Kidney epithelial cell (primary cell): ENCODE measurements at regions not wholly inside any gene's neighbourhood (a gene's known extent, or its start where the extent isn't known, plus 50 kb on each side); places are given as distances from the start of the nearest gene placed in this dataset.

Experiments used
- DNase-seq: peaks from one replicate; pipeline ENCODE4 v3.0.0-alpha.2; 2010; ENCODE audit warnings: low read depth
- H3K27me3 ChIP-seq: 2 replicates; pipeline ENCODE4 v1.6.0; 2011; ENCODE audit warnings: low read length; ENCODE audit not compliant: control insufficient read depth, insufficient read depth
- H3K36me3 ChIP-seq: 2 replicates; pipeline ENCODE4 v1.5.1; 2011; ENCODE audit warnings: low read length; ENCODE audit not compliant: control insufficient read depth, insufficient read depth
- H3K4me3 ChIP-seq: 2 replicates; pipeline ENCODE4 v1.5.1; 2011; ENCODE audit warnings: low read depth, mild to moderate bottlenecking, control low read depth, low read length
- CTCF ChIP-seq: IDR thresholded peaks from 2 replicates; pipeline ENCODE4 v1.5.1; 2011; ENCODE audit warnings: mild to moderate bottlenecking, moderate library complexity, low read length, control low read depth, inconsistent platforms; ENCODE audit not compliant: insufficient read depth, poor library complexity, severe bottlenecking

DNA sequence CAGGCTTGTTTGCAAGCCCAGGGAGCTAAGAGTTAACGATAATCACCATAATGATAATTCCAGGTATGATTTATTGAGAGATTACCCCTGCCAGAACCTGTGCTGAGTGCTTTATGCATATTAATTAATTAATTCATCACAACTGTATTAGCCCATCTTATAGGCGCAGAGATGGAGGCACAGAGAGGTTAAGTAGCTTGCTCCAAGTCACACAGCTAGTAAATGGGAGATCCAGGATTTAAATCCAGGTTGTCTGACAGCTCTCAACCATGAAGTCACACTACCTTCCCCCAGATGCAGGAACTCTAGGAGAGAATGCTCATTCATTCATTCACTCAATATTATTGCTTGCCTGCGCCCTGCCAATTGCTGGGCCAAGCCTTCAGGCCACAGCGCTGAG lies 84.5 kb downstream of the FAM241B start:
- DNase-seq = no peak
- peaks cover 11% of the 10 kb centered on the region for H3K27me3 ChIP-seq
- H3K4me3 ChIP-seq = no peak overlapping the region
- no peaks in the 10 kb centered on the region for H3K36me3 ChIP-seq
- TF ChIP-seq CTCF = no peak

DNA sequence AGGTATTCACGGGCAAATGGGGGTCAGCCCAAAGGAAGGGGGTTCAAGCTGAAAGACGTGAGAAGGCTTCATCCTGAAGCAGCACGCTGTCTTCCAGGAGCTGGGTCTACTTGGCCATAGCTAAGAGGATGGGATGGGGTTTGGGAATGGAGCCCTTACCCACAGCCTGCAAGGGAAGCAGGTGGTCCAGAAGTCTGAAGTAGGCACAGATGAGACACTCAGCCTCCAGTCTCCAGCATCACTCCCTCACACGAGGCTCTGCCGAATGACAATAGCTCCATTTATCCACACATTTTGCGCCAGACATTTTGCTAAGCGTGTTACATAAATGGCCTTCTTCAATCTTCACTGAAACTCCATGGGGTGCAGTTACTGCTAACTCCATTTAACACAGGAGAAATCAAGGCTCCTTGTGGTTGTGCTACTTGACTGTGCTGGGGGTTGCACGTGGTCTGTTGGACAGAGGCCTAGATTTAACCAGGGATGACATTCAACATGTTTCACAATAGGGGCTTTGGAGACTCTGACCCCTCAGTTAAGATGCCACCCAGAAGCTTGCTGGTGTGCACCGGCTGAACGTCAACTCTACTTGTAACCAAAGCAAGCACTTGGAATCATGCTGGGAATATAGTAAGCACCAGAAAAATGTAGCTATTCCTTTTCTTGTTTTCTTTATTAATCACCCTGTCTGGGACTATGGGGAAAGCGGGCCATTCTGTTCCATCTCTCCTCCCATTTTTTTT lies 85.3 kb downstream of the FAM241B start:
- DNase-seq = no peak
- Histone ChIP-seq H3K36me3 (no peaks in the 10 kb centered on the region), H3K4me3 (no peak overlapping the region), H3K27me3 (peaks cover 10% of the 10 kb centered on the region)
- no peak for TF ChIP-seq CTCF

- no peaks in the 10 kb centered on the region for H3K36me3 ChIP-seq
- H3K27me3 ChIP-seq = peaks cover 8% of the 10 kb centered on the region
- H3K4me3 ChIP-seq = no peak overlapping the region
- DNase-seq = no peak
- TF ChIP-seq CTCF = no peak
Observed at GRCh38 chr10:69715899-69716606, 85.7 kb upstream of the COL13A1 start.

- Histone ChIP-seq H3K36me3 (no peaks in the 10 kb centered on the region), H3K27me3 (peaks cover 8% of the 10 kb centered on the region), H3K4me3 (no peak overlapping the region)
- peak; percentile 80 for TF ChIP-seq CTCF
- DNase-seq = no peak
Observed at GRCh38 chr10:69716711-69717560, 84.8 kb upstream of the COL13A1 start.

GRCh38 chr10:69718951-69719350 lies 82.8 kb upstream of the COL13A1 start:
- Histone ChIP-seq H3K27me3 (no peaks in the 10 kb centered on the region), H3K36me3 (no peaks in the 10 kb centered on the region), H3K4me3 (no peak overlapping the region)
- TF ChIP-seq CTCF = no peak
- no peak for DNase-seq
